OCI-LY7 (cell line): ENCODE measurements at regions not wholly inside any gene's neighbourhood (a gene's known extent, or its start where the extent isn't known, plus 50 kb on each side); places are given as distances from the start of the nearest gene placed in this dataset.

Experiments used
- CTCF ChIP-seq: fragments of 200-600 bp; sonication (generic); conservative IDR thresholded peaks from 2 replicates; pipeline ENCODE4 v1.5.1; 2014; ENCODE audit warnings: mild to moderate bottlenecking, antibody characterized with exemption, low read length, moderate library complexity, mixed read lengths
- EZH2phosphoT487 ChIP-seq: fragments of 200-600 bp; sonication (generic); IDR thresholded peaks from 2 replicates; pipeline ENCODE4 v1.6.1; 2018; ENCODE audit warnings: low read depth, borderline replicate concordance, mild to moderate bottlenecking, mixed run types, antibody characterized with exemption, low read length, moderate library complexity, mixed read lengths

- TF ChIP-seq CTCF: no peak
- TF ChIP-seq EZH2phosphoT487: no peak
Observed at GRCh38 chr2:7725850-7726242, 808.6 kb downstream of the RNF144A start.
